Lung (tissue), 11 donors: ENCODE measurements at regions not wholly inside any gene's neighbourhood (a gene's known extent, or its start where the extent isn't known, plus 50 kb on each side); places are given as distances from the start of the nearest gene placed in this dataset.

ENCODE experiments used
- ATAC-seq: fragments of 200-7000 bp; cut with Tn5 transposase; one replicate; pipeline ENCODE4 v1.9.1; 2020; ENCODE audit warnings: moderate number of reproducible peaks; ENCODE audit not compliant: insufficient read depth, low FRiP score
- DNase-seq, 3 donors: peaks; one replicate each; pipeline ENCODE4 v3.0.0-alpha.2; 2013 to 2017
- H3K27ac ChIP-seq, 2 donors: one replicate each; pipeline ENCODE4 v1.5.1; 2013; ENCODE audit warnings: mild to moderate bottlenecking in 2 of 2, moderate library complexity in 2 of 2, control low read depth in 1 of 2, inconsistent platforms in 1 of 2, low read depth in 1 of 2, low read length in 1 of 2
- H3K27me3 ChIP-seq, 3 donors: one replicate each; pipeline ENCODE4 v1.5.1; 2013; ENCODE audit warnings: low read length in 2 of 3; ENCODE audit not compliant: control insufficient read depth in 3 of 3, insufficient read depth in 3 of 3
- H3K36me3 ChIP-seq, 4 donors: one replicate each; pipeline ENCODE4 v1.5.1; 2013; ENCODE audit warnings: low read length in 4 of 4, mild to moderate bottlenecking in 1 of 4, moderate library complexity in 1 of 4; ENCODE audit not compliant: control insufficient read depth in 4 of 4, insufficient read depth in 4 of 4
- H3K4me1 ChIP-seq, 5 donors: one replicate each; pipeline ENCODE4 v1.5.1; 2013; ENCODE audit warnings: low read length in 5 of 5, mild to moderate bottlenecking in 2 of 5, moderate library complexity in 1 of 5; ENCODE audit not compliant: control insufficient read depth in 5 of 5, insufficient read depth in 5 of 5
- H3K4me3 ChIP-seq: one replicate; pipeline ENCODE4 v1.5.1; 2013; ENCODE audit warnings: mild to moderate bottlenecking, control low read depth, moderate library complexity
- H3K9ac ChIP-seq, 2 donors: one replicate each; pipeline ENCODE4 v1.5.1; 2013; ENCODE audit warnings: low read length in 2 of 2, control low read depth in 1 of 2; ENCODE audit not compliant: insufficient read depth in 1 of 2
- H3K9me3 ChIP-seq, 4 donors: one replicate each; pipeline ENCODE4 v1.5.1; 2013; ENCODE audit warnings: low read length in 3 of 4, mild to moderate bottlenecking in 1 of 4, moderate library complexity in 1 of 4; ENCODE audit not compliant: control insufficient read depth in 4 of 4, insufficient read depth in 3 of 4
- CTCF ChIP-seq: IDR thresholded peaks from 2 replicates; pipeline ENCODE4 v1.5.1; 2012; ENCODE audit warnings: mild to moderate bottlenecking; ENCODE audit errors: control extremely low read depth, extremely low read depth
- WGBS, 2 donors: extraction: QIAGEN DNeasy Blood & Tissue Kit; methylation state at CpG; one replicate each; pipeline ENCODE4 v1.1.7; 2013; 5-methylcytosine and 5-hydroxymethylcytosine counted together
- donor health status: control.
- donor health status: control.
- donor health status: Bipolar disorder and iron deficiency.
- donor health status: healthy.
- donor health status: DM: yes; HTN: yes; CAD: no.

GRCh38 chr1:90133133-90133532, 138.2 kb downstream of the ZNF326 start:
- Histone ChIP-seq H3K9ac (no peak overlapping the region), H3K9me3 (no peaks in the 10 kb centered on the region), H3K4me3 (no peak overlapping the region), H3K4me1 (no peaks in the 10 kb centered on the region), H3K27me3 (peaks cover 0 to 2% (median 0%) of the 10 kb centered on the region in 3 donors), H3K27ac (no peak overlapping the region), H3K36me3 (no peaks in the 10 kb centered on the region)
- ATAC-seq (peak; percentile 47), DNase-seq (peak; percentile 50 to 76 (median 75))
- 5 to 6% methylated on average over 2 of the region's 2 CpGs for WGBS, 2 donors
- TF ChIP-seq CTCF = no peak

- DNase-seq = no peak
- no peak for ATAC-seq
- Histone ChIP-seq H3K36me3 (no peaks in the 10 kb centered on the region), H3K9ac (no peak overlapping the region), H3K4me1 (no peaks in the 10 kb centered on the region), H3K27me3 (peaks cover 0 to 2% (median 0%) of the 10 kb centered on the region in 3 donors), H3K9me3 (no peaks in the 10 kb centered on the region), H3K27ac (no peak overlapping the region), H3K4me3 (no peak overlapping the region)
- TF ChIP-seq CTCF = no peak
- 44 to 61% methylated on average over 1 of the region's 1 CpG for WGBS, 2 donors
Measured at GRCh38 chr1:90132306-90132705, 137.4 kb downstream of the ZNF326 start.

GRCh38 chr1:90127288-90127953, 132.5 kb downstream of the ZNF326 start:
- no peak for ATAC-seq

More at GRCh38 chr1:90127288-90127953, 132.5 kb downstream of the ZNF326 start:
- Histone ChIP-seq H3K4me1 (no peaks in the 10 kb centered on the region), H3K27me3 (peaks cover 0 to 2% (median 0%) of the 10 kb centered on the region in 3 donors), H3K4me3 (no peak overlapping the region), H3K9ac (no peak overlapping the region), H3K27ac (no peak overlapping the region), H3K9me3 (no peaks in the 10 kb centered on the region), H3K36me3 (no peaks in the 10 kb centered on the region)
- 62 to 84% methylated on average over 1 of the region's 1 CpG for WGBS, 2 donors
- no peak for TF ChIP-seq CTCF
- no peak for DNase-seq
